ENCODE measurements at regions not wholly inside any gene's neighbourhood (a gene's known extent, or its start where the extent isn't known, plus 50 kb on each side); places are given as distances from the start of the nearest gene placed in this dataset.
"Not testable (repeated sequence)": the region's sequence is repeated elsewhere in the genome, so short reads cannot be mapped to it uniquely, and the experiment has no call there.

GRCh38 chr3:69688400-69688799, 50.9 kb upstream of the MITF start:
- DNase-seq (ENCODE audit: low read depth in 2 of 2): no peak

- no peak for DNase-seq (ENCODE audit: low read depth in 2 of 2)
Measured at GRCh38 chr3:69687641-69688040, 51.6 kb upstream of the MITF start.

GRCh38 chr3:69686056-69686455, 53.2 kb upstream of the MITF start:
- DNase-seq (ENCODE audit: low read depth in 2 of 2): no peak

GRCh38 chr3:69684309-69684961, 54.8 kb upstream of the MITF start:
- no peak for DNase-seq (ENCODE audit: low read depth in 2 of 2)

- DNase-seq (ENCODE audit: low read depth in 2 of 2): no peak
Measured at GRCh38 chr3:69683082-69683806, 56.0 kb upstream of the MITF start.

- not testable (repeated sequence) for DNase-seq (ENCODE audit: low read depth in 2 of 2)
Measured at GRCh38 chr3:69677456-69677855, 61.8 kb upstream of the MITF start.

GRCh38 chr3:69675786-69676530, 63.3 kb upstream of the MITF start:
- no peak for DNase-seq (ENCODE audit: low read depth in 2 of 2)

GRCh38 chr3:69674752-69675151, 64.5 kb upstream of the MITF start:
- DNase-seq (ENCODE audit: low read depth in 2 of 2): no peak

GRCh38 chr3:69671082-69671952, 67.9 kb upstream of the MITF start:
- no peak for DNase-seq (ENCODE audit: low read depth in 2 of 2)

- no peak for DNase-seq (ENCODE audit: low read depth in 2 of 2)
Measured at GRCh38 chr3:69669070-69669469, 70.2 kb upstream of the MITF start.

- DNase-seq (ENCODE audit: low read depth in 2 of 2): no peak
Measured at GRCh38 chr3:69665026-69665737, 74.1 kb upstream of the MITF start.

GRCh38 chr3:69660631-69661030, 78.6 kb upstream of the MITF start:
- DNase-seq (ENCODE audit: low read depth in 2 of 2): no peak

- no peak for DNase-seq (ENCODE audit: low read depth in 2 of 2)
Measured at GRCh38 chr3:69659180-69659910, 79.9 kb upstream of the MITF start.

- DNase-seq (ENCODE audit: low read depth in 2 of 2): no peak
Measured at GRCh38 chr3:69658514-69659140, 80.6 kb upstream of the MITF start.

- DNase-seq (ENCODE audit: low read depth in 2 of 2): not testable (repeated sequence)
Measured at GRCh38 chr3:69657030-69657429, 82.2 kb upstream of the MITF start.

GRCh38 chr3:69651765-69652164, 87.5 kb upstream of the MITF start:
- DNase-seq (ENCODE audit: low read depth in 2 of 2): no peak

- DNase-seq (ENCODE audit: low read depth in 2 of 2): no peak
Measured at GRCh38 chr3:69650066-69650419, 89.2 kb upstream of the MITF start.

- no peak for DNase-seq (ENCODE audit: low read depth in 2 of 2)
Measured at GRCh38 chr3:69649120-69650065, 89.9 kb upstream of the MITF start.

GRCh38 chr3:69648126-69648525, 91.1 kb upstream of the MITF start:
- no peak for DNase-seq (ENCODE audit: low read depth in 2 of 2)

Data from stimulated activated CD8-positive, alpha-beta memory T cell treated with anti-CD3 and anti-CD28 coated beads, Interleukin-2, amount 100 ng/mL, for 48 hours (primary cell).